ENCODE measurements at regions not wholly inside any gene's neighbourhood (a gene's known extent, or its start where the extent isn't known, plus 50 kb on each side); places are given as distances from the start of the nearest gene placed in this dataset.

DNA sequence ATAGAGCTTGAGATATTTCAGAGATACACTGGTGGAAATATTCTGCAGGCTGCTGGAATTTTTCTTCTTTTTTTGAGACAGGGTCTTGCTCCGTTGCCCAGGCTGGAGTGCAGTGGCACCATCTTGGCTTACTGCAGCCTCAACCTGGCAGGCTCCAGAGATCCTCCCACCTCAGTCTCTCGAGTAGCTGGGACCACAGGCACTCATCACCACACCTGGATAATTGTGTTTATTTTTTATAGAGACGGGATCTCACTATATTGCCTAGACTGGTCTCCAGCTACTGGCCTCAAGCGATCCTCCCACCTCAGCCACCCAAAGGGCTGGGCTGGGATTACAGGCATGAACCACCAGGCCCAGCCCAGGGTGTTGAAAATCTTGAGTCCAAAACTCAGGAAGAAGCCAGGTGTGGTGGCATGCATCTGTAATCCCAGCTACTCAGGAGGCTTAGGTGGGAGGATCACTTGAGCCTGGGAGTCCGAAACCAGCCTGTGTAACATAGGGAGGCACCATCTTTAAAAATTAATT, 55.7 kb upstream of the FOXK1 start:
- CTCF ChIA-PET: interaction anchor here (0.7 to 0.9 kb wide), 2 partner anchors 15 to 1324 kb away, joined by 3 to 4 read pairs; no protein-coding TSS in a partner anchor
- H3K4me1 ChIP-seq (ENCODE audit: control insufficient read depth, insufficient read depth, low read length): peaks cover 3% of the 10 kb centered on the region; the same call in 1 of the 2 replicates
- H3K27ac ChIP-seq (ENCODE audit: low read length): no peak overlapping the region
- POLR2A ChIA-PET: interaction anchor here (0.6 kb wide), 1 partner anchor 9 kb away, joined by 6 read pairs; no protein-coding TSS in a partner anchor
- TF ChIP-seq TCF7L2 (IDR thresholded peaks at IDR 0.05; ENCODE audit: low read depth, low read length): no peak
- no peak for TF ChIP-seq SIN3A (IDR thresholded peaks at IDR 0.05; ENCODE audit: borderline replicate concordance, insufficient read depth, low read depth, low read length)
- no peaks in the 10 kb centered on the region for H3K36me3 ChIP-seq (ENCODE audit: control insufficient read depth, insufficient read depth, low read length)
- ATAC-seq: peak; percentile 54; the same call in 1 of the 2 replicates
- no peak overlapping the region for H3K4me3 ChIP-seq (ENCODE audit: low read depth in 2 of 2, low read length in 2 of 2)
- no TSS peak for BruUV-seq (replicated peaks)
- no peaks in the 10 kb centered on the region for H3K27me3 ChIP-seq (ENCODE audit: control insufficient read depth, insufficient read depth, low read length)
- intact Hi-C loops (cut with micrococcal nuclease; ENCODE audit: unreplicated experiment): no loop called here
- in situ Hi-C loops (cut with HindIII; ENCODE audit: low pct_unique_long_range_greater_than_20kb, low sequenced_read_pairs): no loop called here
- DNase-seq (ENCODE audit: low read depth, low spot score): no peak
- H3K9me3 ChIP-seq (ENCODE audit: control insufficient read depth, insufficient read depth, low read depth, low read length): no peaks in the 10 kb centered on the region

GRCh38 chr7:4629287-4629895, 52.7 kb upstream of the FOXK1 start:
- no peak overlapping the region for H3K27ac ChIP-seq (ENCODE audit: low read length)
- no peak overlapping the region for H3K4me3 ChIP-seq (ENCODE audit: low read depth in 2 of 2, low read length in 2 of 2)
- ChIA-PET POLR2A (no interaction called here), CTCF (no interaction called here)
- BruUV-seq (replicated peaks): no TSS peak
- DNase-seq (ENCODE audit: low read depth, low spot score) (no peak), ATAC-seq (no peak)
- H3K27me3 ChIP-seq (ENCODE audit: control insufficient read depth, insufficient read depth, low read length): no peaks in the 10 kb centered on the region
- intact Hi-C loops (cut with micrococcal nuclease; ENCODE audit: unreplicated experiment) (no loop called here), in situ Hi-C loops (cut with HindIII; ENCODE audit: low pct_unique_long_range_greater_than_20kb, low sequenced_read_pairs) (no loop called here)
- H3K9me3 ChIP-seq (ENCODE audit: control insufficient read depth, insufficient read depth, low read depth, low read length): no peaks in the 10 kb centered on the region
- H3K4me1 ChIP-seq (ENCODE audit: control insufficient read depth, insufficient read depth, low read length): peaks cover 16% of the 10 kb centered on the region
- H3K36me3 ChIP-seq (ENCODE audit: control insufficient read depth, insufficient read depth, low read length): no peaks in the 10 kb centered on the region
- TF ChIP-seq SIN3A (IDR thresholded peaks at IDR 0.05; ENCODE audit: borderline replicate concordance, insufficient read depth, low read depth, low read length) (no peak), TCF7L2 (IDR thresholded peaks at IDR 0.05; ENCODE audit: low read depth, low read length) (no peak), POLR2AphosphoS5 (IDR thresholded peaks at IDR 0.05; ENCODE audit: low read depth, low read length) (no peak), REST (IDR thresholded peaks at IDR 0.05; ENCODE audit: insufficient read depth in 1 of 2, low read depth in 2 of 2, low read length in 1 of 2) (no peak)
- TF ChIP-seq, protein P1, sequence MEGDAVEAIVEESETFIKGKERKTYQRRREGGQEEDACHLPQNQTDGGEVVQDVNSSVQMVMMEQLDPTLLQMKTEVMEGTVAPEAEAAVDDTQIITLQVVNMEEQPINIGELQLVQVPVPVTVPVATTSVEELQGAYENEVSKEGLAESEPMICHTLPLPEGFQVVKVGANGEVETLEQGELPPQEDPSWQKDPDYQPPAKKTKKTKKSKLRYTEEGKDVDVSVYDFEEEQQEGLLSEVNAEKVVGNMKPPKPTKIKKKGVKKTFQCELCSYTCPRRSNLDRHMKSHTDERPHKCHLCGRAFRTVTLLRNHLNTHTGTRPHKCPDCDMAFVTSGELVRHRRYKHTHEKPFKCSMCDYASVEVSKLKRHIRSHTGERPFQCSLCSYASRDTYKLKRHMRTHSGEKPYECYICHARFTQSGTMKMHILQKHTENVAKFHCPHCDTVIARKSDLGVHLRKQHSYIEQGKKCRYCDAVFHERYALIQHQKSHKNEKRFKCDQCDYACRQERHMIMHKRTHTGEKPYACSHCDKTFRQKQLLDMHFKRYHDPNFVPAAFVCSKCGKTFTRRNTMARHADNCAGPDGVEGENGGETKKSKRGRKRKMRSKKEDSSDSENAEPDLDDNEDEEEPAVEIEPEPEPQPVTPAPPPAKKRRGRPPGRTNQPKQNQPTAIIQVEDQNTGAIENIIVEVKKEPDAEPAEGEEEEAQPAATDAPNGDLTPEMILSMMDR (IDR thresholded peaks at IDR 0.05): no peak

Data from Panc1 (cell line).